GM23248 (cell line): ENCODE measurements at regions not wholly inside any gene's neighbourhood (a gene's known extent, or its start where the extent isn't known, plus 50 kb on each side); places are given as distances from the start of the nearest gene placed in this dataset.

Source experiments
- DNase-seq: peaks from one replicate; pipeline ENCODE4 v3.0.0-alpha.2; 2015
- H2AFZ ChIP-seq: fragments of 200-600 bp; sonication (generic); 2 replicates; pipeline ENCODE4 v1.6.1; 2016; ENCODE audit warnings: antibody characterized with exemption
- H3F3A ChIP-seq: fragments of 200-600 bp; sonication (generic); 2 replicates; pipeline ENCODE4 v1.6.1; 2016; ENCODE audit warnings: mild to moderate bottlenecking, antibody characterized with exemption, mixed run types; ENCODE audit not compliant: insufficient read depth
- H3K27ac ChIP-seq: fragments of 200-600 bp; sonication (generic); 2 replicates; pipeline ENCODE4 v1.5.1; 2016; ENCODE audit warnings: mild to moderate bottlenecking
- H3K27me3 ChIP-seq: fragments of 200-600 bp; sonication (generic); replicated peaks from 2 replicates; pipeline ENCODE4 v1.6.1; 2016; ENCODE audit warnings: mild to moderate bottlenecking; ENCODE audit not compliant: insufficient read depth
- H3K36me3 ChIP-seq: fragments of 200-600 bp; sonication (generic); 2 replicates; pipeline ENCODE4 v1.6.1; 2016; ENCODE audit warnings: low read depth, mild to moderate bottlenecking
- H3K4me1 ChIP-seq: fragments of 200-600 bp; sonication (generic); 2 replicates; pipeline ENCODE4 v1.6.1; 2016; ENCODE audit warnings: mild to moderate bottlenecking; ENCODE audit not compliant: insufficient read depth
- H3K4me2 ChIP-seq: fragments of 200-600 bp; sonication (generic); one replicate; pipeline ENCODE4 v1.6.1; 2016; ENCODE audit warnings: mild to moderate bottlenecking; ENCODE audit not compliant: unreplicated experiment
- H3K4me3 ChIP-seq: fragments of 200-600 bp; sonication (generic); 2 replicates; pipeline ENCODE4 v1.5.1; 2016; ENCODE audit warnings: mild to moderate bottlenecking
- H3K79me2 ChIP-seq: fragments of 200-600 bp; sonication (generic); 2 replicates; pipeline ENCODE4 v1.6.1; 2016; ENCODE audit warnings: mild to moderate bottlenecking; ENCODE audit not compliant: insufficient read depth
- H3K9ac ChIP-seq: fragments of 200-600 bp; sonication (generic); 2 replicates; pipeline ENCODE4 v1.6.1; 2016; ENCODE audit warnings: mild to moderate bottlenecking
- H3K9me2 ChIP-seq: fragments of 200-600 bp; sonication (generic); 2 replicates; pipeline ENCODE4 v1.6.1; 2016; ENCODE audit warnings: mixed run types, mild to moderate bottlenecking, moderate library complexity; ENCODE audit not compliant: insufficient read depth
- H3K9me3 ChIP-seq: fragments of 200-600 bp; sonication (generic); one replicate; pipeline ENCODE4 v1.6.1; 2017; ENCODE audit warnings: low read depth
- H4K20me1 ChIP-seq: fragments of 200-600 bp; sonication (generic); 2 replicates; pipeline ENCODE4 v1.6.0; 2016; ENCODE audit not compliant: insufficient read depth
- EZH2 ChIP-seq: fragments of 200-600 bp; sonication (generic); IDR thresholded peaks from 2 replicates; pipeline ENCODE4 v1.6.1; 2018; ENCODE audit warnings: antibody characterized with exemption, mild to moderate bottlenecking; ENCODE audit not compliant: insufficient read depth, poor library complexity, severe bottlenecking
- EZH2phosphoT487 ChIP-seq: fragments of 200-600 bp; sonication (generic); IDR thresholded peaks from 2 replicates; pipeline ENCODE4 v1.6.1; 2018; ENCODE audit warnings: antibody characterized with exemption, moderate library complexity, mild to moderate bottlenecking, low read depth; ENCODE audit not compliant: insufficient read depth
- WGBS, 2 experiments: methylation state at CpG; one replicate each; pipeline ENCODE4 v1.1.6; 2015 to 2017; ENCODE audit warnings: low lambda C conversion rate in 2 of 2, low coverage in 1 of 2; ENCODE audit errors: missing lambda C conversion rate in 2 of 2; 5-methylcytosine and 5-hydroxymethylcytosine counted together
- in situ Hi-C: fragments of 300-500 bp; cut with MboI; formaldehyde crosslinking; loops from 2 replicates; pipeline ENCODE4 v1.15.0; 2020

DNA sequence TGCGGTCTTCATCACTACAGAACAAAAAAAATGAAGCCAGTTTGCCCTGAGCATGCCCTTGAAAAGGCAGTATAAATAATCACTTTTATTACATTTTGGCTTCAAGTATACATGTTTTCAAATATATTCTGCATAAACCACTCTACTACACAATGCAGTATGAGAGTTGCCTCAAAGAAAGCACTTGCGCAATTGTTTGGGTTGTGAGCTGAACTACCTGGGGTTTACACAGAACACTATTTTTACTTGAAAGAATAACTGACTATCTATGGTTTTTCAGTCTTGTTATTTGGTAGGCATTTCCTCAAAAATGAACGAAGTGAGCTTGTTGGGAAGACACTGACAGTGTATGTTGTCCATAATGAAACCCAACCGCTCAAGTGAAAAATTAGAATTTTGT, 264.4 kb upstream of the KLF12 start:
- WGBS, 2 experiments: 71 to 72% methylated on average over 4 of the region's 4 CpGs
- H3K4me1 ChIP-seq: no peaks in the 10 kb centered on the region
- in situ Hi-C loops: no loop called here
- no peak overlapping the region for H3K9ac ChIP-seq
- no peaks in the 10 kb centered on the region for H3F3A ChIP-seq
- H3K9me2 ChIP-seq: no peaks in the 10 kb centered on the region
- no peaks in the 10 kb centered on the region for H3K9me3 ChIP-seq
- no peaks in the 10 kb centered on the region for H3K79me2 ChIP-seq
- no peak overlapping the region for H3K27ac ChIP-seq
- no peak overlapping the region for H3K4me3 ChIP-seq
- no peaks in the 10 kb centered on the region for H3K36me3 ChIP-seq
- no peak overlapping the region for H2AFZ ChIP-seq
- H4K20me1 ChIP-seq: no peaks in the 10 kb centered on the region
- DNase-seq: no peak
- TF ChIP-seq EZH2phosphoT487: no peak
- TF ChIP-seq EZH2: no peak
- no peak overlapping the region for H3K4me2 ChIP-seq
- no peaks in the 10 kb centered on the region for H3K27me3 ChIP-seq

DNA sequence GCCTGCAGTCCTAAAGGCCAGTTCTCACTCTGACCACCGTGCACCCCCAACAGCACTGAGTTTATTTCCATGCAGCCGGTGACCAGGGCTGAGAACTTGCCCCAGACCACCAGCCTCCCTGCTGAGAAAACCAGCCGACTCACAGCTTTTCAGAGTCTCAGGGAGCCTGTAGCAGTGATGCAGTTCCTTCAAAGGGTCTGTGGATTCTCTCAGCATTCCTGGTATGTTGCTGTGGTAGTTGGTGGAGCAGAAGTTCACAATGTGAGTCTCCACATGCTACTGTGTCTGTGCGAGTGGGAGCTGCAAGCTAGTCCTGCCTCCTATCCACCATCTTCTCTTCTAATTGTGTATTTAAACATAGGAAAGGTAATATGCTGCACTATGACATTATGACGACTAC, 254.9 kb upstream of the KLF12 start:
- no peak for DNase-seq
- TF ChIP-seq EZH2phosphoT487 (no peak), EZH2 (no peak)
- no peaks in the 10 kb centered on the region for H4K20me1 ChIP-seq
- no peaks in the 10 kb centered on the region for H3K9me2 ChIP-seq
- no peak overlapping the region for H3K4me2 ChIP-seq
- in situ Hi-C loops: no loop called here
- no peak overlapping the region for H3K27ac ChIP-seq
- no peak overlapping the region for H2AFZ ChIP-seq
- WGBS, 2 experiments: 38 to 40% methylated on average over 5 of the region's 5 CpGs
- H3F3A ChIP-seq: no peaks in the 10 kb centered on the region
- H3K9me3 ChIP-seq: no peaks in the 10 kb centered on the region
- H3K9ac ChIP-seq: no peak overlapping the region
- no peaks in the 10 kb centered on the region for H3K36me3 ChIP-seq
- no peaks in the 10 kb centered on the region for H3K27me3 ChIP-seq
- no peaks in the 10 kb centered on the region for H3K4me1 ChIP-seq
- no peaks in the 10 kb centered on the region for H3K79me2 ChIP-seq
- H3K4me3 ChIP-seq: no peak overlapping the region

DNA sequence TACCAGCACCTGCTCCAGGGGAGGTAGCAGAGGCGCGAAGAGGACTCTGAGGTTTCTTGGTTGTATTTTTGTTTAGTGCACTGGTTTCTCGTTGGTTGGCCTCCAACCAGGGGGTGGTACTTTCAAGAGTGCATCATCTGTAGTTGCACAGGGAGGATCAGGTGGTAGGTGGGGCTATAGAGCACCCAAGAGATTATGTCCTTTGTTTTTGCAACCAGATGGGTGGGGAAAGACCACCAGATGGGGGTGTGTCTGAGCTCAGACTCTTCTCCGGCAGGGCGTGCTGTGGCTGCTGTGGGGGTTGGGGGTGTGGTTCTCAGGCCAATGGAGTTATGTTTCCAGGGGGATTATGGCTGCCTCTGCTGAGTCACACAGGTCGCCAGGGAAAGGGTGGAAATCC, 254.4 kb upstream of the KLF12 start:
- in situ Hi-C loops: no loop called here
- 72 to 75% methylated on average over 6 of the region's 6 CpGs for WGBS, 2 experiments
- no peaks in the 10 kb centered on the region for H3K27me3 ChIP-seq

DNA sequence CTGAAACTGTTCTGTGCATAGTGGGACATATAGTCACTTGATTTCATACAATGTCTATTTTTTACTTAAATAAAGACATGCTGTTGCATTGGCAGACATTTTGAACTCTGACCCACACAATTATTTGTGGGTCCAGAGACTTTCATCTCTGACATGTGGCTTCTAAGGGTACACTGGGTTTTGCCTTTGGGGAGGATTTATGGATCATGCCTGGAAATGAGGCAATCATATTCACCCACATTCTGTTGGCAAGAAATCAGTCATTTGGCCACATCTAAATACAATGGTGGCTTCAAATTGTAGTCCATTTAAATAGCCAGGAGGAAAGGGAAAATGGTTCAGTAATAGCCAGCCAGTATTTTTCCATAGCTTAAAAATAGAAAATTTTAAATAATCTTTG, 238.3 kb upstream of the KLF12 start:
- no peaks in the 10 kb centered on the region for H3K4me1 ChIP-seq
- H3K9ac ChIP-seq: no peak overlapping the region
- no peaks in the 10 kb centered on the region for H4K20me1 ChIP-seq
- H2AFZ ChIP-seq: no peak overlapping the region
- H3K27me3 ChIP-seq: no peaks in the 10 kb centered on the region
- no peak overlapping the region for H3K4me2 ChIP-seq
- no peak overlapping the region for H3K27ac ChIP-seq
- H3K36me3 ChIP-seq: no peaks in the 10 kb centered on the region
- in situ Hi-C loops: no loop called here
- no peaks in the 10 kb centered on the region for H3F3A ChIP-seq
- H3K4me3 ChIP-seq: no peak overlapping the region
- H3K9me2 ChIP-seq: no peaks in the 10 kb centered on the region
- TF ChIP-seq EZH2 (no peak), EZH2phosphoT487 (no peak)
- no peak for DNase-seq
- no peaks in the 10 kb centered on the region for H3K9me3 ChIP-seq
- no peaks in the 10 kb centered on the region for H3K79me2 ChIP-seq

More for the DNA sequence above, 254.4 kb upstream of the KLF12 start:
- Histone ChIP-seq H3K9me3 (no peaks in the 10 kb centered on the region), H3K79me2 (no peaks in the 10 kb centered on the region), H4K20me1 (no peaks in the 10 kb centered on the region), H3K36me3 (no peaks in the 10 kb centered on the region), H3K4me3 (no peak overlapping the region), H3K9ac (no peak overlapping the region), H3K4me2 (no peak overlapping the region), H3K27ac (no peak overlapping the region), H3F3A (no peaks in the 10 kb centered on the region), H3K4me1 (no peaks in the 10 kb centered on the region), H3K9me2 (no peaks in the 10 kb centered on the region), H2AFZ (no peak overlapping the region)
- no peak for DNase-seq
- TF ChIP-seq EZH2: no peak
- no peak for TF ChIP-seq EZH2phosphoT487

DNA sequence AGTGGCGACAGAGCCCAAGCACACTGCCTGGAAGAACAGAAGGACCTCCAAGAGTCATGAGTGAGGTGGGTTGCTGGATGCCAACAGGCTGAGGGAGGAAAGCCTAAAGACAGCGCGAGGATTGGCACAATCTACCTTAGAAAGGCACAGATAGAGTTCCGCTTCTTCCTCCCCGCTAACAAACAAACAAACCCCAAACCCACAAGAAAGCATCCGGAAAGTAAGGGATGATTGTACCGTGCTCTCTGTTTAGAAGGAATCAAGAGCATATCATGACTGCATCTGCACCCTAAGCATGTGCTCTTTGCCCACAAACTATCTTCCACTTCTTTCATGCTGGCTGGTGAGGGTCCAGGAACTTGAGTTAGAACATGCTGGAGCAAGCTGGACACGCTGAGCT, 233.0 kb upstream of the KLF12 start:
- H3K9me3 ChIP-seq: no peaks in the 10 kb centered on the region
- no peak overlapping the region for H3K4me3 ChIP-seq
- no peaks in the 10 kb centered on the region for H4K20me1 ChIP-seq
- no peak for TF ChIP-seq EZH2
- TF ChIP-seq EZH2phosphoT487: no peak
- no peak overlapping the region for H3K9ac ChIP-seq
- H3K4me1 ChIP-seq: no peaks in the 10 kb centered on the region
- 78 to 81% methylated on average over 8 of the region's 8 CpGs for WGBS, 2 experiments
- no peaks in the 10 kb centered on the region for H3K79me2 ChIP-seq
- in situ Hi-C loops: no loop called here
- no peaks in the 10 kb centered on the region for H3F3A ChIP-seq
- DNase-seq: no peak
- H3K9me2 ChIP-seq: no peaks in the 10 kb centered on the region
- no peak overlapping the region for H3K4me2 ChIP-seq
- H3K27me3 ChIP-seq: no peaks in the 10 kb centered on the region
- H2AFZ ChIP-seq: no peak overlapping the region
- H3K27ac ChIP-seq: no peak overlapping the region
- no peaks in the 10 kb centered on the region for H3K36me3 ChIP-seq
